HG03025 (cell line): ENCODE measurements at regions not wholly inside any gene's neighbourhood (a gene's known extent, or its start where the extent isn't known, plus 50 kb on each side); places are given as distances from the start of the nearest gene placed in this dataset.
"Not testable (repeated sequence)": the region's sequence is repeated elsewhere in the genome, so short reads cannot be mapped to it uniquely, and the experiment has no call there.

Source experiments
- ATAC-seq: cut with Tn5 transposase; IDR thresholded peaks from one replicate; pipeline ENCODE4 v1.9.1; 2021; ENCODE audit warnings: mild to moderate bottlenecking, moderate library complexity; ENCODE audit not compliant: unreplicated experiment, low FRiP score

DNA sequence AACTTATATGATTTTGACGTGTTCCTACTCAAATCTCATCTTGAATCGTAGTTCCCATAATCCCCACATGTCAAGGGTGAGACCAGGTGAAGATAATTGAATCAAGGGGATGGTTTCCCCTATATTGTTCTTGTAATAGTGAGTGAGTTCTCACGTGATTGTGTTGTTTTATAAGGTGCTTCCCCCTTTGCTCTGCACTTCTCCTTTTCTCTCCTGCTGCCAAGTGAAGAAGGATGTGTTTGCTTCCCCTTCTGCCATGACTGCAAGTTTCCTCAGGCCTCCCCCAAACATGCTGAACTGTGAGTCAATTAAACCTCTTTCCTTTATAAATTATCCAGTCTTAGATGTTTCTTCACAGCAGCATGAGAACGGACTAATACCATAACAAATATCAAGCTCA lies 83.2 kb downstream of the MANEA start:
- ATAC-seq: no peak

DNA sequence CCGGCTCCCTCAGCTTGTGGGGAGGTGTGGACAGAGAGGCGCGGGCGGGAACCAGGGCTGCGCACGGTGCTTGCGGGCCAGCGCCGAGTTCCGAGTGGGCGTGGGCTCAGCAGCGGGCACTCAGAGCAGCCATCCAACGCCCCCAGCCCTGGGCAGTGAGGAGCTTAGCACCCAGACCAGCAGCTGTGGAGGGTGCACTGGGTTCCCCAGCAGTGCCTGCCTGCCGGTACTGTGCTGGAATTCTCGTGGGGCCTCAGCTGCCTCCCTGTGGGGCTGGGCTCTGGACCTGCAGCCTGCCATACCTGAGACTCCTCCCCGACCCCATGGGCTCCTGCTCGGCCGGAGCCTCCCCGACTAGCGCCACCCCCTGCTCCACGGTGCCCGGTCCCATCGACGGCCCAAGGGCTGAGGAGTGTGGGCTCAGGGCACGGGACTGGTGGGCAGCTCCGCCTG lies 92.7 kb downstream of the MANEA start:
- ATAC-seq: no peak

DNA sequence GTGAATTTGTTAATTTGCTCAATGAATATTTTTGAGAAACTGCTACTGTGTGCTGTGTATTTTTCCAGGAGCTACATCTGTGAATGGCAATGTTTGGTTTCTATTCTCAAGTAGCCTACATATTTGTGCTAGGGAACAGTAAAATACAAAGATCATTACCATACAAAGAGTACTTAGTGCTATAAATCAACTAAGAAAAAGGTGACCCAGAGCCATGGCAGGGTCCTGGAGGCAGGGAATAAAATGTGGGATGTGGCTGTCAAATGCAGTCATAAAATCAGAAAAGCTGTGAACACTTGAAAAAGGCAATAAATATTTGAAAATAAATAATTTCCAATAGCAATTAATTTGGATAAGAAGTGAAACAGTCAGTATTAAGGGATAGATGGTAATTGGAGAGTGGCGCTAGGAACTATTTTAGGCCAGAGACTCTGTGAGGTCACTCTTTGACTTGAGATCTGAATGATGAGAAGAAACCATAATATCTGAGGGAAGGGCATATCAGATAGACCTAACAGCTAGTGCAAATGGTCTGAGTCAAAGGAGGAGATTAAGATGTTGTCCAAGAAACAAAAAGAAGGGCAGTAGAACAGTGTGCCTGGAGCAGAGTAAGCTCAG lies 98.8 kb downstream of the MANEA start:
- no peak for ATAC-seq

DNA sequence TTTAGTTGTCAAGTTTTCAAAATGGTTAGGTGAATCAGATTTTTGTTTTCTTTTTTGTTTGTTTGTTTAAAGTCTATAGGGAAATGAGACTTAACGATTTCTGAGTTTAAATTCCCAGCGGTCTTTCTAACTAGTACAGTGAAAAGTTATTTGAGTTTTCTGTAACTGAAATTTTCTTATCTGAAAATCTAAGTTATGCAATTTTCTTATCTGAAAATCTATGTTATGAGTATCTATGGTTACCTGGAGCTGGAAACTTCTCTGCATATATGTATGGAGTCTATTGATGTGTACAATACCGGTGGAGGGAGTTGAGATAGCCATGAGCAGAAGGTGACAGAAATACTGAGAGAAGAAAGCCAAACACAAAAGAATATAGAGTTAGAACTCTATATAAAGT lies 102.6 kb downstream of the MANEA start:
- no peak for ATAC-seq

DNA sequence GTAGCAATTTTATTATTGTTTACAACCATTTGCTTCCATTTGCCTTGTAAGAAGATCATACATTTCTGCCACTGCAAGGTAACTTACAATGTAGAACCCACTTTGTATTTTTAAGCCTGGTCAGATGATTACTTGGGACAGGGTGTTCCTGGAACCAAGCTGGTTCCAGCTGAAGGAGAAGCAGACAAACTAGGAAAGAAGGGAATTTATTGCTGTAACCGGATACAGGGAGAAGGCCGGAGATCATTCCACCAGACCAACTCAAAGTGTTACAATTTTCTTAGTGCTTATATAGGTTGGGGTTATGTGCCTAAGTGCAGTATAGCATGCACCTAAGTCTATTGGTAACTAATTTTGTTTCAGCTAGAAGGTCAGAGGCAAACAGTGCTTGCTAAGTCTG lies 104.4 kb downstream of the MANEA start:
- ATAC-seq: no peak

DNA sequence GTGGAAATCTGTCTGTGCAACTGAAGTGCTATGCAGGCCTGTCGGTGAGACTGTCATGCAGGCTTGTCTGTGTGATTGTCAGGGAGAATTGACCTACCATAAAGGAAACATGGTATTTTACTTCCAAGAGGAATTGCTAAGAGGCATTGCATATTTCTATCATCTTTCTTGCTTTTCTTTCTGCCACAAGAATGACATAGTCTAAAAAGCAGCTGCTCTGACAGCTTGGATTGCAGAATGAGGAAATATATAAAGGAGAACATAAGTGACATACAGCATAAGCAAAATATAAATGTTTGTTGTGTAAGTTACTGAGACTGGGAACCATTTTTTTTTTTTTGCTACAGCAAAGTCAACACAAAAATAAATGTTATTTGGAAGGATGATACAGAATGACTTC lies 105.1 kb downstream of the MANEA start:
- ATAC-seq: no peak

DNA sequence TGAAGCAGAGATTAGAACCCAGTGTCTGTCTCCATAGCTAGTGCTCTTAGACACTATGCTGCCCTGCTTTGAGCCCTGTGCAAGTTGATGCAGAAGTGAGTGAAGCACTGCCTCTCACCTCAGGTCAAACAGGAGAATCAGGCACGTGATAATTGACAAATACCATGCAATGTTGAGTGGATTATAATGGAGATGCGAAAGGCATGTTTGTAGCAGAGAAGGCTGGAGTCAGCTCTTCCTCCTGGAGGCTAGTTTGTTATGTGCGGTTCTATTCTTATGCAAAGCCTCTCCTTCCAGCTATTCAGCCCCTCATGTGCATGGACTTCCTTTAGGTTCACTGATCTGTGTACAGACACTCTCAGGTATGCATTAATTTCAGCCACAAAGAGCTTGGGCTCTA lies 108.5 kb downstream of the MANEA start:
- no peak for ATAC-seq

DNA sequence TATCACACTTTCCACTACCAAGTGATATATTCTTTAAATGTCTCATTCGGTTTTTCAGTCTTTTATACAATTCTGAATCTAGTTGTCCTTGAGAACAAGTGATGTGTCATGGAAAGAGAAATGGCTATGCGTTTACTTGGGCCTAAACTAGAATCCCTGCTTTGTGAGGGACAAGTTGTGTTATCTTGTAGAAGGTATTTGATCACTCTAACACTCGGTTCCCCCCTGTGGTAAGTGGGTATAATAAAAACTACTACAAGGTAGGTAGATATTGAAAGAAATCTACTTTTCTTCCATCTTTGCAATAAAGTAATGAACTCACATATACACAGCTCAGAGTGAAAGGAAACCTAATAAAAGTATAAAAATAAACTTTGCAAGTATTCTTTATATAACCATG lies 108.9 kb downstream of the MANEA start:
- no peak for ATAC-seq

DNA sequence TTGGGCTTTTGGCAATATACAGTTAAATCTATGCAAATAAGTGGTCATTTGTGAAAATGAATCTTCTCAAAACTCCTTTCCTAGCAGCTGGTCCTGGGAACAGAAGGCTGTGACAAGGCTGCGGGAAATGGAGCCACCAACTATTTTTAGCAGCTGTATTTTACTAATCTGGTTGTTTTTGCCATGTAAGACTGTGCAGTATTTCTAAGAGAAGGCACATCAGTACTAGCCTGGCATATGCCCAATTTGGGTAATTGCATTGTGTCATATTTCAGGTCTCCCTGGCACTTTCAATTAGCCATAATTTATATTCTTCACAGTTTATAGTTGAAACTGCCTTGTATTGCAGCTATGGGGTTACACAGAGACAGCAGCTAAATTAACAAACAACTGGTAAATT lies 109.6 kb downstream of the MANEA start:
- no peak for ATAC-seq

DNA sequence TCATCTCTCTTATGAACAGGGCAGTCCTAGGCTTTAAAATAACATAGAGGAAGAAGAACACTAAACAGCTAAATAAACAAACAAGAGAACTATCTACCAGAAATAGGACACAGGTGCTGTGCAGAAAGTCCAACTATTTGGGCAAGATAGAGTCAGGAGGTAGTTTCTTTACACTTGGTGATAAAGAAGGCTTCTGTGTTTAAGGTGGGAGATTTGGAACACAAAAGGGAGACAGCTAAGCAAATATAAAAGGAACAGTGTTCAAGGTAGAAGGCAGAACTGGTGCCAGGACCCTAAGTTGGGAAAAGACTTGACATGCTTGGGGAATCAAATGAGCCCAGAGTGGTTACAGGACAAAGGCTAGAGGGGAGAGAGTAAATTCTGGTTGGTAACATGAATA lies 110.5 kb downstream of the MANEA start:
- ATAC-seq: no peak

DNA sequence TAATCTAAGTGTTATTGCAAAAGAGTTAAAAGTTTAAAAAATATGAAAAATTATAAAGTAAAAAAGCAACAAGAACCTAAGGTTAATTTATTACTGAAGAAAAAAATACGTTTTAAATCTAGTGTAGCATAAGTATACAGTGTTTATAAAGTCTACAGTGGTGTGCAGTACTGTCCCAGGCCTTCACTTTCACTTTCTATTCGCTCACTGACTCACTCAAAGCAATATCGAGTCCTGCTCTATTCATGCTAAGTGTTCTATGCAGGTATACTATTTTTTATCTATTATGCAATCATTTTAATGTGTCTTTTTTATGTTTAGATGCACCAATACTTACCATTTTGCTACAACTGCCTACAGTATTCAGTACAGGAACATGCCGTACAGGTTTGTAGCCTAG lies 113.0 kb downstream of the MANEA start:
- no peak for ATAC-seq

DNA sequence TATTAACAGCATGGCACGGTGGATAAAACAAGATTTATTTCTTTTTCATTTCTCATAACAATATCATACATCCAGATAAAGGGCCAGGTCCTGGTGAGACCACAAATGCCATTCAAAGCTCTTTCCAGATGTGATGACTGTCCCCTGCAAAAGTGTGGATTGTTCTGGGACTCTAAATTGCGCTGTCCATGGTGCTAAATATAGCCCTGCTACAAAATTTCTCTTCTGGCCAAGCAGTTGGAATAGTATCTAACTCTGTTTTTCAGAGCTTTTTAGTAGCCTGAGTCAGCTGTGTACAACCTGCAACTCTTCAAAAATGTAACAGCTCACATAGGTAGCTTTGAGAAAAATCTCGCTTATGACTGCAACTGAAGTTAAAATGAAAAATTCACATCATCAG lies 115.8 kb downstream of the MANEA start:
- no peak for ATAC-seq

DNA sequence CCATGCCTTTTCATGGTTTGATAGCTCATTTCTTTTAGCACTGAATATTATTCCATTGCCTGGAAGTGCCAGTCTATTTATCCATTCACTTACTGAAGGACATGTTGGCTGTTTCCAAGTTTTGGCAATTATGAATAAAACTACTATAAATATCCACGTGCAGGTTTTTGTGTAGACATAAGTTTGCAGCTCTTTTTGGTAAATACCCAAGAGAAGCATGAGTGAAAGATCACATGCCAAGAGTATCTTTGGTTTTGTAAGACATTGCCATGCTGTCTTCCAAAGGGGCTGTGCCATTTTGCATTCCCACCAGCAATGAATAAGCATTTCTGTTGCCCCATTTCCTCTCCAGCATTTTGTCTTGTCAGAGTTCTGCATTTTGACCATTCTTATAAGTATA lies 120.9 kb downstream of the MANEA start:
- no peak for ATAC-seq

DNA sequence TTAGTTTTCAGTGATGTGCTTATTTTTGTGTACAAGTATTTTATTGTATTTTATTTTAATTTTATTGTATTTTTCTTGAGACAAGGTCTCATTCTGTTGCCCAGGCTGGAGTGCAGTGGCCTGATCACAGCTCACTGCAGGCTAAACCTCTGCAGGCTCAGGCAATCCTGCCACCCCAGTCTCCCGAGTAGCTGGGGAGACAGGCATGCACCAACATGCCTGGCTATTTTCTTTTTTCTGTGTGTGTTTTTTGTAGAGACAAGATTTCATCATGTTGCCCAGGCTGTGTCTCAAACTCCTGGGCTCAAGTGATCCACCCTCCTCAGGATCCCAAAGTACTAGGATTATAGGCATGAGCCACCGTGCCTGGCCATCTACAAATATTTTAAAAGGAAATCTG lies 146.3 kb downstream of the MANEA start:
- ATAC-seq: no peak

DNA sequence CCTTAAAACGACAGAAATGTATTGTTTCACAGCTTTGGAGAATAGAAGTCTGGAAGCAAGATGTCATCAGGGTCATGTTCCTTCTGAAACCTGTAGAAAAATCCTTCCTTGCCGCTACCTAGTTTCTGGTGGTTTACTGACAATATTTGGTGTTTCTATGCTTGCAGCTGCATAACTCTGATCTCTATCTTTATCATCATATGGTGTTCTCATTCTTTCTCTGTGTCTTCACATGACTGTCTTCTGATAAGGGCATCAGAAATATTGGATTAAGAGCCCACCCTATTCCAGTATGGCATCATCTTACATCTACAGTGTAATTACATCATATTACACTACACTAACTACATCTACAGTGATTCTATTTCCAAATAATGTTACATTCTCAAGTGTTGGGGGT lies 148.0 kb downstream of the MANEA start:
- no peak for ATAC-seq

DNA sequence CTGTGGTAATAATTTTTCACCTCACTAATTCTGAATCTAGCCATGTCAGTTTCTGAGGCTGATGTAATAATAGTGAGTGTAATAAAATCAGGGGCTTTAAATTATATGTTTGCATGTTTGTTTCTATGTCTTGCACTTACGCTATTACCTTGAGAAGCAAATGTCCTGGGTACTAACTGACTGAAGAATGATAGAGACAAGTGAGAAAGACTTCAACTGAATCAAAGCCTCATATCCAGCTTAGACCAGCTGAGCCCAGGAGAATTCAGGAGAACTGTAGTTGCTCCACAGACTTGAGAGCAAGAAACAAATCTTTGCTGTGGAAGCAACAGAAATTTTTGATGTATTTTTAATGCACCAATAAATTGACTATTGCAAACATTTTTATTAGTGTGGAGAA lies 162.8 kb downstream of the MANEA start:
- no peak for ATAC-seq

DNA sequence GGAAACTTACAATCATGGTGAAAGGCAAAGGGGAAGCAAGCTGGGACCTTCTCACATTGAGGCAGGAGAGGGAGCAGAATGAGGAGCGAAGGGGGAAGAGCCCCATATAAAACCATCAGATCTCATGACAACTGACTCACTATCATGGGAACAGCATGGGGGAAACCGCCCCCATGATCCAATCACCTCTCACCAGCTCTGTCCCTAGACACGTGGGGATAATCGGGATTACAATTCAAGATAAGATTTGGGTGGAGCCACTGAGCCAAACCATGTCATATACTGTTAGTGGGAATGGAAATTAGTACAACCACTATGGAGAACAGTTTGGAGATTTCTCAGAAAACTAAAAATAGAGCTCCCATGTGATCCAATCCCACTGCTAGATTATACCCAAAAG lies 163.7 kb downstream of the MANEA start:
- no peak for ATAC-seq

DNA sequence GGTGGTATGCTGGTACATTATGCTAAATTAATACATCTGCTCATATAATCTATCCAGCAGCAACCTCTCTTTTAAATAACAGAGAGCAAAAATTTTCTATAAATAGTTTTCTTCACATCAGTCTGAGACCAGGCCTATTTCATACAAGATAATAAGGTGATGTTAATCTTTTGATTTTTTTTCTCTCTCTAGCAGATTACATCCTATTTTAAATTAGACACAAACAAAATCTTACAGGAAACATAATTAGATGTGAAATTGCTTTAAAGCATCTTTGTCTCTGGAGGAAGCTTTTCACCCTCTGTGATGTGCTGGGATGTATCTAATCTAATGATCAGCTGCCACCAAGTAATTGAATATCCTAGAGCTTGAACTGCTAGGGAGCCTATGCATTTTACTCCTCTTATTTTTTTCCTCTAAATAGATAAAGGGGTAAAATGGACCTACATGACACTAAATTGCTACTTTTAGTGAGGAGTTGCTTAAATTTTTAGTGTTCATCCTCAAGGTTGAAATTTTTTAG lies 165.5 kb downstream of the MANEA start:
- no peak for ATAC-seq

DNA sequence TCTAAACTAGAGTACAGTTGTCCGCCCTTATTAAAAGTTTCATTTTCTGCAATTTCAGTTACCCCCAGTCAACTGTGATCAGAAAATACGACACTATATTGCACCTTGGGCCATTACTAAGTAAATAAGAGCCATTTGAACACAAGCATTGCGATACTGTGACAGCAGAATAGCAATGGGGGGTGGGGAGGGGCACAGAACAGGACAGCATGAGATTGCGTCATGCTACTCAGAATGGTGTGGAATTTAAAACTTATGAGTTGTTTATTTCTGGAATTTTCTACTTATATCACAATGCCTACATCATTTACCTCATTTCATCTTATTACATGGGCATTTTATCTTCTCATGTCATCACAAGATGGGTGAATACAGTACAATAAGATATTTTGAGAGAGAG lies 166.3 kb downstream of the MANEA start:
- no peak for ATAC-seq

DNA sequence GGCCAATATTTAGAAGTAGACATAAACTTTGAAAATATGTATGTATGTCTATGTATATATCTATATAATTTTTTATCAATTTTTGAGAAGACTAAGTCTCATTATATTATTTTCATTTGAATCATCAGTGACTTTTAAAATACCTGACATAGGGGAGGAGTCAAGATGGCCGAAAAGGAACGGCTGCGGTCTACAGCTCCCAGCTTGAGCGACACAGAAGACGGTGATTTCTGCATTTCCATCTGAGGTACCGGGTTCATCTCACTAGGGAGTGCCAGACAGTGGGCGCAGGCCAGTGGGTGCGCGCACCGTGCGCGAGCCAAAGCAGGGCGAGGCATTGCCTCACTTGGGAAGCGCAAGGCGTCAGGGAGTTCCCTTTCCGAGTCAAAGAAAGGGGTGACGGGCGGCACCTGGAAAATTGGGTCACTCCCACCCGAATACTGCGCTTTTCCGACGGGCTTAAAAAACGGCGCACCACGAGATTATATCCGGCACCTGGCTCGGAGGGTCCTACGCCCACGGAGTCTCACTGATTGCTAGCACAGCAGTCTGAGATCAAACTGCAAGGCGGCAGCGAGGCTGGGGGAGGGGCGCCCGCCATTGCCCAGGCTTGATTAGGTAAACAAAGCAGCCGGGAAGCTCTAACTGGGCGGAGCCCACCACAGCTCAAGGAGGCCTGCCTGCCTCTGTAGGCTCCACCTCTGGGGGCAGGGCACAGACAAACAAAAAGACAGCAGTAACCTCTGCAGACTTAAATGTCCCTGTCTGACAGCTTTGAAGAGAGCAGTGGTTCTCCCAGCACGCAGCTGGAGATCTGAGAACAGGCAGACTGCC lies 181.1 kb downstream of the MANEA start:
- not testable (repeated sequence) for ATAC-seq

DNA sequence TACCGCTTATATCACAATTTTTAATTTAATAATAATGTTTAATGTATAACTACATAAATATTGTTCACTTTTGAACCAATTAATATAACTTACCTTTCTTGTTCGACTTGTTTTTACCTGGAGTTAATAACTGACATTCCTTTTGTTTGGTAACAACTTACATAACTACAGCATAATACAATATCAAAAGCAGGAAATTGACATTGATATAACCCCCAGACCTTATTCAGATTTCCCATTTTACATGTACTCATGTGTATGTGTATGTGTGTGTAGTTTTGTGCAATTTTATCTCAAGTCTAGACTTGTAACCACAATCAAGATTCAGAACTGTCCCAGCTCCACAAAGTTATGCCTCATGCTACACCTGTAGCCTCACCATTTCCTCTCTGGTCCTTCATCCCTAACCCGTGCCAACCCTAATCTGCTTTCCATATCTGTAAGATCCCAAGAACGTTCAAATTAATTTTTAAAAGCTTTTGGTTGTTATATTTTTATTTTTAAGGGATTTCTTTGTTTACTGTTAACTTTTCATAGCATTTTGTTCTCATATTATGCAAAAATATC lies 190.6 kb downstream of the MANEA start:
- ATAC-seq: no peak

DNA sequence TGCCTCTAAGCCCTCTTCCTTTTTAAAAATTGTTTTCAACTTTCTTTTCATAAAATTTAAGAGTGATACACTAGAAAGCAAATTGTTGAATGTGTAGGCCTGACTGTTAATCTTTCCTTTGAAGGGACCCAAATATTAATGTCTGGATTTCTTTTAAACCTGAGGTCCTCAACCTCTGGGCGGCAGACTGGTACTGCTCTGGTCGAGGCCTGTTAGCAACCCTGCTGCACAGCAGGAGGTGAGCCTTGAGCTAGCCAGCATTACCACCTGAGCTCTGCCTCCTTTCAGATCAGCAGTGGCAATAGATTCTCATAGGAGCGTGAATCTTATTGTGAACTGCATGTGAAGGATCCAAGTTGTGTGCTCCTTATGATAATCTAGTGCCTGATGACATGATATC lies 191.2 kb downstream of the MANEA start:
- peak; percentile 61 for ATAC-seq
